Activated T-cell treated with anti-CD3 and anti-CD28 coated beads, Interleukin-2, amount 50 U/mL, for 48 hours (primary cell): ENCODE measurements at regions not wholly inside any gene's neighbourhood (a gene's known extent, or its start where the extent isn't known, plus 50 kb on each side); places are given as distances from the start of the nearest gene placed in this dataset.

Experiments
- DNase-seq, 2 experiments: peaks; one replicate each; pipeline ENCODE4 v3.0.0-alpha.2; 2020

- DNase-seq, result no peak
Observed at GRCh38 chr2:224210286-224211180, 171.4 kb upstream of the SERPINE2 start.

- no peak for DNase-seq
Observed at GRCh38 chr2:224209555-224210285, 170.6 kb upstream of the SERPINE2 start.

GRCh38 chr2:224208443-224208842, 169.4 kb upstream of the SERPINE2 start:
- DNase-seq, result no peak

GRCh38 chr2:224208007-224208406, 168.9 kb upstream of the SERPINE2 start:
- DNase-seq, result no peak

- DNase-seq, result no peak
Observed at GRCh38 chr2:224206816-224207215, 167.7 kb upstream of the SERPINE2 start.

- DNase-seq, result no peak
Observed at GRCh38 chr2:224202281-224202865, 163.3 kb upstream of the SERPINE2 start.

GRCh38 chr2:224198436-224198835, 159.3 kb upstream of the SERPINE2 start:
- no peak for DNase-seq

GRCh38 chr2:224196810-224197209, 157.7 kb upstream of the SERPINE2 start:
- DNase-seq, result no peak

- DNase-seq, result no peak
Observed at GRCh38 chr2:224195925-224196571, 157.0 kb upstream of the SERPINE2 start.

GRCh38 chr2:224194161-224194560, 155.1 kb upstream of the SERPINE2 start:
- no peak for DNase-seq

- DNase-seq, result no peak
Observed at GRCh38 chr2:224191465-224191864, 152.4 kb upstream of the SERPINE2 start.

GRCh38 chr2:224190936-224191270, 151.8 kb upstream of the SERPINE2 start:
- no peak for DNase-seq

GRCh38 chr2:224190234-224190935, 151.3 kb upstream of the SERPINE2 start:
- DNase-seq, result no peak

- DNase-seq, result no peak
Observed at GRCh38 chr2:224187220-224187619, 148.1 kb upstream of the SERPINE2 start.

GRCh38 chr2:224185023-224185601, 146.0 kb upstream of the SERPINE2 start:
- DNase-seq, result no peak

GRCh38 chr2:224183086-224183485, 144.0 kb upstream of the SERPINE2 start:
- no peak for DNase-seq

GRCh38 chr2:224182498-224182897, 143.4 kb upstream of the SERPINE2 start:
- no peak for DNase-seq

- DNase-seq, result no peak
Observed at GRCh38 chr2:224181534-224182155, 142.6 kb upstream of the SERPINE2 start.

GRCh38 chr2:224180810-224181209, 141.7 kb upstream of the SERPINE2 start:
- DNase-seq, result no peak

- DNase-seq, result no peak
Observed at GRCh38 chr2:224178056-224178455, 139.0 kb upstream of the SERPINE2 start.

GRCh38 chr2:224175538-224175937, 136.5 kb upstream of the SERPINE2 start:
- DNase-seq, result no peak

GRCh38 chr2:224174990-224175389, 135.9 kb upstream of the SERPINE2 start:
- DNase-seq, result no peak
